RKO (cell line): ENCODE measurements at regions not wholly inside any gene's neighbourhood (a gene's known extent, or its start where the extent isn't known, plus 50 kb on each side); places are given as distances from the start of the nearest gene placed in this dataset.
A peak's percentile ranks its signal among the peaks of the same experiment; 100 is the strongest.
"Not testable (repeated sequence)": the region's sequence is repeated elsewhere in the genome, so short reads cannot be mapped to it uniquely, and the experiment has no call there.

Experiments used
- DNase-seq: peaks from one replicate; pipeline ENCODE4 v3.0.0-alpha.2; 2016; ENCODE audit warnings: low spot score

DNA sequence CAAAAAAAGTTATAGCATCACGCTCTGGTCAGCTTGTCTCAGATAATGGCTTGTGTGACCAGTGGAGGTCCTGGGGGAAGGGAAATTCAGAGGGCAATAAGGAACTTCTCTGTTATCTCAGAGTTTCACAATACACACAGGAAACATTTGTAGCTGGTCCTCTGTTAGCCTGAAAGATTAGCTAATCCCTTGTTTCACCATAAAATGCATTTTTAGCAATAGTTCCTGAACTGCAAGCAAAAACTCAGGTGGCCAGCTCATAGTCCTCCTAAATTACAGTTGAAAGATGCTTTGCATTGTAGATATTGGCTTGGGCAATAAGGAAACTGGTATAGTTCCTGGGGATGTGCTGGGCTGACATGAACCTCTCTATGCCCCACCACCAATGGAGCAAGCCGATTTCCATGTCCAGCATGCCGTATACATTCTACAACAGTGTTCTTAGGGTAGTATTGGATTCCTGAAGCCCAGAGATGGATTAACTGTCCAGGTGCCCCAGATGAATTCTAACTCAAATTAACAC, 141.5 kb upstream of the TBL1XR1 start:
- no peak for DNase-seq

DNA sequence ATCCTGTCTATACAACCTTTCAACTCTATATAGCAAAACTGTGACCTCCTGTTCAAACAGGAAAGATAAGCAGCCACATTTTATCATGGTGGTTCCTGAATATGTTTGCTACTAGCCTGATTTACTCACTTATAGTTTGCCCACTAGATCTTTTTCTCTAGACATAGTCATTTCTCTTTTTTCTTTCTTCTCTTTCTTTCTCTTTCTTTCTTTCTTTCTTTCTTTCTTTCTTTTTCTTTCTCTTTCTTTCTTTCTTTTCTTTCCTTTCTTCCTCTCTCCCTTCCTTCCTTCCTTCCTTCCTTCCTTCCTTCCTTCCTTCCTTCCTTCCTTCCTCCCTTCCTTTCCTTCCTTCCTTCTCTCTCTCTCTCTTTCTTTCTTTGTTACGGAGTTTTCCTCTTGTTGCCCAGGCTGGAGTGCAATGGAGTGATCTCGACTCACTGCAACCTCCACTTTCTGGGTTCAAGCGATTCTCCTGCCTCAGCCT, 142.0 kb upstream of the TBL1XR1 start:
- DNase-seq: not testable (repeated sequence)

- no peak for DNase-seq
Observed at GRCh38 chr3:177340243-177340830, 143.1 kb upstream of the TBL1XR1 start.

DNA sequence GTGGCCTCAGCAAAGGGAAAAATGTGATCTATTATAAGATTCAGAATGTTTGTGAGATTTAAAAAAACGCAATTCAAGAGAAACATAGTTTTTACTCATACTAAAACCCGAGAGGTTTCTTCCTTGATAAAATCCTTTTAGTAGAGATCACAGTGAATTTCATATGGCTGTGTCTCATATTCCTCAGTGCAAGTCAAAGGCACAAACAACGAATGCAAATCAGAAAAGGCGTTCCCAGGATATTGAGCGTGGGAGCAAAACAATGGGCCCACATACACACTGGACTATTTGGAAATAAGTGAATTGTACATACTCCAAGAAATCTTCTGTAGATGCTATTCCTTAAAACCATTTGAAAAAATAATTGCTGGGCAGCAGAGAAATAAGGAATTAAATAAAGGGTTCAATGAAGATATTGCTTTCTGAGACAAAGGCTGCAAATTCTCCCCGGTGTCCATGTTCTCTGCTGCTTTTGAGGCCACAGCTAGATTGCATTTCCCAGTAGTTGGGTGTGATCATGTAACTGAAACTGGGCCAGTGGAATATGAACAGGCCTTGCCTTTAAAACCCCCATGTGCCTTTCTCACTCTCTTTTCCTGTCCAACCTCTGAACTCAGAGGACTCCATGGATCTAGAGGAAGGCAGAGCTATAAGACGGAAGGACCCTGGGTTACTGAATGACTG, 144.6 kb upstream of the TBL1XR1 start:
- DNase-seq: no peak

DNA sequence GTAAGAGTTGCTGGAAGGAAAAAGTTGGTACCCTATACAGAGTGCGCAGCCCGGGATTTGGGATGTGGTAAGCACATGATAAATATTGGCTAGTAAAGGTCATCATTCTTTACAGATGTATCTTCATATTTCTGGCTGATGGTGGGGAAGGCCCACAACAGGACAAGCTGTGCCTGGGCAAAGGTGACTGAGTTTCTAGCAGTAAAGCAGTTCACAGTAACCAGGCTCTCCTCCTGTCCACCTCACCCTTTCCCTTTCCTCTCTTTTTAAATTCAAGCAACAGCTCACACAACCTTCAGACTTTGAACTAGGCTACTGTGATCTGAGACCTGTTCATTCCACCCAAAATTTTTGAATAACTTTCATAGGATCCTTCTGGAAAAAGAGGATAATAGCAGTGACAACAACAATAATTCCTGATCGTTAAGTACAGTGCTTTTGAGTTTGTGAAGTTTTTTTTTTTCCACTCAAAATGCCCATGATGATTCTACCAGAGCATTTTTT, 145.9 kb upstream of the TBL1XR1 start:
- no peak for DNase-seq

DNA sequence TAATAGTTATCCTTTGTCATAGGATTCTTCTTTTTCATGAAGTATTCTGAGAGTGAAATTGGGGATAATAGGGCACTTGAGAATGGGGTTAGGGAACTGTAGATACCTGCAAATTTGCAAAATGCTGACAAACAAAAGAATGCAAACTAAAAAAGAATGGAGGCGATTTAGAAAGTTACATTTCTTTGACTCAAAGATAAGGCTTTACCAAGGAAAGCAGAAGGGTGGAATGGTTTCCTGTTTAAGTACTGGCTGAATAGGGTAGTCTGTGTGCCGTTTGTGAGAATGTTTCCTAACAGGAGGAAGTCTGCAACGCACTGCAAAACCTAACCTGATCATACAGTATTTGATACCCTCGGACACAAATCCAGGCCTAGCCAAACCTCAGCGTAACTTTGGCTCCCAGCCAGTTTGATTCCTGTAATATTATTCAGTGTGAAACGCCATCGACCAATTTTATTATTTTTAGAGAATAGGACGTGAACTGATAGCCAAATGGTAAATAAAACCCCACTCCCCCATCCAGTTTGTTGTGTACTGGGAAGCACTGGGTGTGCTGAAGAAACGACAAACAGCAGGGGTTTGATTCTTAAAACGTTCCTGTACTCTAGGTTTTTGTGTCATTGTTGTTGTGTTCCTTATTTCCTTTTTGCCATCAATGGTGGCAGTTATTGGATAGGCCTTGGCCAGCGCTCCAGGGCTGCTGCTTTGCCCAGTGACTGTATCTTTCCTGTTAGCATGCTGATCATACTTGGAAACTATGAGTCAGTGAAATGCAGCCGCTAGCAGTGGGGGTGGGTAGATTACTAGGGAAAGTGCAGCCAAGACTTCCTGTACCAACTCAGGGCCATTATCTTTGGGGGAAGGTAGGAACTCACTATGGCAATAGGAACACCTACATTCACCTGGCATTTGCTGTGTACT, 148.0 kb upstream of the TBL1XR1 start:
- peak; percentile 98 for DNase-seq

GRCh38 chr3:177345973-177346503, 148.8 kb upstream of the TBL1XR1 start:
- DNase-seq: no peak

- no peak for DNase-seq
Observed at GRCh38 chr3:177346878-177347277, 149.6 kb upstream of the TBL1XR1 start.

GRCh38 chr3:177347611-177348010, 150.3 kb upstream of the TBL1XR1 start:
- no peak for DNase-seq

DNA sequence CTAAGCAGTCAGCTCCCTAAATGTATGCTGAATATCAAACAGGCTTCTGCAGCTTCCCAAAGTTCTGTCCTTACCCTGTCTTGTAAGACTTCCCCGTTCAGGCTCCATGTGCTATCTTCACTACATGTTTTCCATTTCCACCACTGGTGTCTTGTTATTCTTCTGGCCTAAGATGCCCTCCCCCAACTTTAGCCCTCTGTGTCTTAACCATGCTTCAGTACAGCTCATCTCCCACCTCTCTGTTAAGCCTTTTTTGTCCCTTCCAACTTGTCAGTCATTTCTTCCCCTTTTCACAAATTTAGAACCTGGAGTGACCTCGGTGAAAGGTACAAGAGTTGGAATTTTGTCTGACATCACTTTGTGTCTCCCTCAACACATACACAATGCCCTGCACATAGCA, 151.7 kb upstream of the TBL1XR1 start:
- no peak for DNase-seq

DNA sequence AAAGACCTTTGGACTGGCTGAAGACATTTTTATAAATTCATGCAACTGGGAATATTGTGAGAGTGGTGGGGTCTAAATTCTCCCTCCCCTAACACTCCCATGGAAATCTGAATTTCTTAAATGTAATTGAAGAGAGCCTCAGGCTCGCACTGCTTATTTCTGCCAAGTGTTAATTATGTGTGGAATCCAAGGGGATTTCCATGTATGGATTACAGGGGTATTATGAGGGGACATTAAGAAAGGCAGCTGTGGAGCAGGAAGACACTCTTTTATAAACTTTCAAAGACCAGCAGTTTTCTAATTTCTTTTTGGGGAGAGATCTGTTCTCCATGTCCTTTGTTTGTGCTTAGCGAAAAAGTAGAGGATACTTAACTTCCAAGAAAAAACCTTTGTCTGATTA, 152.1 kb upstream of the TBL1XR1 start:
- DNase-seq: no peak

GRCh38 chr3:177350121-177350520, 152.8 kb upstream of the TBL1XR1 start:
- DNase-seq: no peak

GRCh38 chr3:177351206-177351605, 153.9 kb upstream of the TBL1XR1 start:
- DNase-seq: no peak

- DNase-seq: no peak
Observed at GRCh38 chr3:177351757-177352158, 154.5 kb upstream of the TBL1XR1 start.

DNA sequence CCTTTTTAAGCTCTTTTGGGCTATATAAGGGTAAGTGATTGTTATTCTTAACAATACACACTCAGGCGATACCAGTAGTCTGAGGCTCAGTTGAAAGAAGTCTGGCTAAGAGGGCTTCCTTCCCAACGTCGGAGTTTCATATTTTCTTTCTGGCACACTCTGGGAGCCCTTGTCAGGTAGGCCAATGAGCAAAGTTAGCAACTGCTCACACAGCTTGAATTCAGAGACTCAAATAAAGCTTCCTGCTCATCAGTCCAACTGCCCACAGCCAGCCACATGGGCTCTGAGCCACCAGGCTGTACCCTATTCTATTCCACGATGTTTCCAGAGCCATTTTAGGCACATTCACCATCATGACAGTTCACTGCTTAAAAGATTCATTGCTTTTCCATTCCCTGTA, 155.1 kb upstream of the TBL1XR1 start:
- no peak for DNase-seq

DNA sequence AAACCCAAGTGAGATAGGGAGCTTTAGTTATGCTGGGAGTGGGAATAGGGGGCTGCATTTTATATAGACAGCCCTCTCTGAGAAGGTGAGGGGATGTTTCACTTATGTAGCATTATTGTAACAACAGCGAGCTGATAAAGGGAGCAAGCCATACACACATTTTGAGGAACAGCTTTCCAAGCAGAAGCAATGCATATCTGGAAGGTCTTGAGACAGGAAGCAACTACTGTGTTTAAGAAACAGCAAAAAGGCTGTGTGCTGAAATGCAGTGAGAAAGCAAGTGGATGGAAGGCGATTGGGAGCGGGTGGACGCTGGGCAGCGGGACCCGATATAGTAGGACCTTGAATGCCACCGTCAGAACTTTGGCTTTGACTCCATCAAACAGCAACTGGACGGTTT, 155.9 kb upstream of the TBL1XR1 start:
- DNase-seq: no peak

DNA sequence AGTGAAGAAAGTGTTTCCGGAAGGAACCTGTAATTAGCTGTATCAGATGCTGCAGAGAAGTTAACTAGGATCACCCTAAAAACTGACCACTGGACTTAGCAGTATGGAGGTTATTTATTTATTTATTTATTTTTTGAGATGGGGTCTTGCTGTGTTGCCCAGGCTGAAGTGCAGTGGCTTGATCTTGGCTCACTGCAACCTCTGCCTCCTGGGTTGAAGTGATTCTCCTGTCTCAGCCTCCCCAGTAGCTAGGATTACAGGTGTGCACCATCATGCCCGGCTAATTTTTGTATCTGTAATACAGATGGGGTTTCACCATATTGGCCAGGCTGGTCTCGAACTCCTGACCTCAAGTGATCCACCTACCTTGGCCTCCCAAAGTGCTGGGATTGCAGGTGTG, 156.6 kb upstream of the TBL1XR1 start:
- DNase-seq: not testable (repeated sequence)

DNA sequence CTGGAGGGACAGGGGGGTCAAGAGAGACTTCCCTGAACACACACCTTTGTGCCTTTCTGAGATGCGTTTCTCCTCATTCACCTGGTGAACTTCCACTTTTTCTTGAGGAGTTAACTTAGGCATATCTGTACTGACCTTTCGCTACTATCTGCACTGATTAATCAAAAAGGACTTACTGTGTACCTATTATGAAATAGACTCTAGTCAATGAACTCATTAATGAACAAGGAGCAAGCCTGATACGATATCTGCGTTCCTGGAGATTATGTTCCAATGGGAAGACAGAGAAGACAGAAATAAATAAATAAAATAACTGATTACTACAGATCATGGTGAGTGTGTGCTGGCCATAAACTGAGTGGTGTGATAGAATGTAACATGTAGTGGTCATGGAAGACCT, 157.2 kb upstream of the TBL1XR1 start:
- DNase-seq: no peak

DNA sequence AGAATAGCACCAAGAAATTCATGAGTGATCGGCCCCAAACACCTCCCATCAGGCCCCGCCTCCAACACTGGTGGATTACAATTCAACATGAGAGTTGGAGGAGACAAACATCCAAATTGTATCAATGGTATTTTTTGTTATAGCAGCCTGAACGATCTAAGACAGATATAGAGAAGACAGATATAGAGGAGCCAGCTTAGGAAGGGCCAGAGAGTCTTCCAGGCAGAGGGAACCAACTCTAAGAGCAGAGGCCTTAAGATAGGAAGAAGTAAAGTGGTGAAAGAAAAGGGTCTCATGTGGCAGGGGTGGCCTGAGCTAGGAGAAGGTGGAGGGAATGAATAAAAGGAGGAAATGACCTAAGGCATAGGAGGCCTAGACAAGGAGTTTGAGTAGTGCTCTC, 158.8 kb upstream of the TBL1XR1 start:
- DNase-seq: no peak

DNA sequence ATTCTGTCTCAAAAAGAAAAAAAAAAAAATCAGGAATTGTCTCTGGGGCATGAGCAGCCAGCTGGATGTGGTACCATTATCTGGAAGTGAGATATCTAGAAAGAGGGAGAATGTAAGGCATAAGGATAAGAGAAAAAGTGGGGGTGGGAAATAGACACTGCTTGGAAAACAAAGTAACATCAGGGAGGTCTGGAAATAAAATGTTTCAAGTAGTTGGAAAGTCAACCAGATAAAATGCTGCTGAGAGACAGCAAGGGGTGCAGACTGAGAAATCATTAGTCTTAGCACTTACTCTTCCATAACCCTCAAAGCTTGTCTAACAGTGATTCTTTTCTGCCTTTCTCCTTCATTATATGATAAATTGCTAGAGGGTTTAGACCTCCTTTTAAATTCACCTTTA, 159.7 kb upstream of the TBL1XR1 start:
- no peak for DNase-seq

- peak; percentile 96 for DNase-seq
Observed at GRCh38 chr3:177357352-177358090, 160.2 kb upstream of the TBL1XR1 start.
